Spleen (tissue), 11 donors: ENCODE measurements at regions not wholly inside any gene's neighbourhood (a gene's known extent, or its start where the extent isn't known, plus 50 kb on each side); places are given as distances from the start of the nearest gene placed in this dataset.

Source experiments
- DNase-seq: peaks from one replicate; pipeline ENCODE4 v3.0.0-alpha.2; 2020
- H3K27ac ChIP-seq, 8 donors: fragments of 200-600 bp; sonication (generic) in 7 of 8; 1 replicate in 4 of 8; 2 replicates in 4 of 8; pipeline versions ENCODE4 v1.5.0 to v1.8.0; 2016 to 2021; ENCODE audit warnings: inconsistent platforms in 4 of 8, mild to moderate bottlenecking in 4 of 8, moderate library complexity in 1 of 8
- H3K27me3 ChIP-seq, 7 donors: fragments of 200-600 bp; sonication (generic) in 6 of 7; replicated peaks in 1 of 7; 1 replicate in 4 of 7; 2 replicates in 3 of 7; pipeline versions ENCODE4 v1.5.0 to v1.8.0; 2016 to 2021; ENCODE audit warnings: inconsistent platforms in 3 of 7, mild to moderate bottlenecking in 1 of 7
- H3K36me3 ChIP-seq, 6 donors: fragments of 200-600 bp; sonication (generic) in 5 of 6; 1 replicate in 4 of 6; 2 replicates in 2 of 6; pipeline versions ENCODE4 v1.5.0 to v1.8.0; 2016 to 2021; ENCODE audit warnings: inconsistent platforms in 2 of 6
- H3K4me1 ChIP-seq, 6 donors: fragments of 200-600 bp; sonication (generic) in 5 of 6; 1 replicate in 3 of 6; 2 replicates in 3 of 6; pipeline versions ENCODE4 v1.5.0 to v1.8.0; 2016 to 2021; ENCODE audit warnings: inconsistent platforms in 3 of 6
- H3K4me3 ChIP-seq, 8 donors: fragments of 200-600 bp; sonication (generic) in 7 of 8; 1 replicate in 4 of 8; 2 replicates in 4 of 8; pipeline versions ENCODE4 v1.5.0 to v1.8.0; 2016 to 2021; ENCODE audit warnings: inconsistent platforms in 4 of 8, mild to moderate bottlenecking in 4 of 8, moderate library complexity in 2 of 8
- H3K9me3 ChIP-seq, 8 donors: fragments of 200-600 bp; sonication (generic) in 7 of 8; 1 replicate in 4 of 8; 2 replicates in 4 of 8; pipeline versions ENCODE4 v1.5.0 to v1.8.0; 2016 to 2021; ENCODE audit warnings: inconsistent platforms in 4 of 8
- CTCF ChIP-seq, 11 experiments: fragments of 200-600 bp in 7 of 11; fragments of 450-650 bp in 4 of 11; sonication (generic) in 4 of 11; IDR thresholded peaks in 8 of 11; conservative IDR thresholded peaks in 3 of 11; 1 replicate in 7 of 11; 2 replicates in 4 of 11; pipeline versions ENCODE4 v1.4.0 to v1.8.0; 2016 to 2021; ENCODE audit warnings: antibody characterized with exemption in 11 of 11, inconsistent platforms in 4 of 11, mild to moderate bottlenecking in 1 of 11
- POLR2A ChIP-seq, 3 donors: fragments of 450-650 bp; IDR thresholded peaks; one replicate each; pipeline ENCODE4 v1.5.1; 2017; ENCODE audit warnings: antibody characterized with exemption in 3 of 3, mild to moderate bottlenecking in 1 of 3
- POLR2AphosphoS5 ChIP-seq, 3 donors: sonication (generic); formaldehyde crosslinking; IDR thresholded peaks; one replicate each; pipeline ENCODE4 v1.5.1; 2017; ENCODE audit warnings: antibody characterized with exemption in 3 of 3
- whole genome bisulfite sequencing, 5 donors: extraction: QIAGEN DNeasy Blood & Tissue Kit in 3 of 5; methylation state at CpG; one replicate each; pipeline versions ENCODE4 v1.1.5 to v1.1.7; 2013 to 2018; 5-methylcytosine and 5-hydroxymethylcytosine counted together
- intact Hi-C: fragments of 100-400 bp; cut with DNase I; formaldehyde crosslinking; loops from one replicate; pipeline ENCODE4 v1.15.0; 2023; ENCODE audit warnings: low total_unique reads
- donor health status: healthy with polysubstance abuse.
- donor health status: DM: no; HTN: no; CAD: no; lungs with moderate emphysema.
- donor health status: DM: no; HTN: no; CAD: no.
- donor health status: Bipolar disorder and iron deficiency.
- donor health status: healthy.
- donor health status: DM: no; HTN: no; CAD: no.
- donor health status: DM: yes; HTN: yes; CAD: no.

DNA sequence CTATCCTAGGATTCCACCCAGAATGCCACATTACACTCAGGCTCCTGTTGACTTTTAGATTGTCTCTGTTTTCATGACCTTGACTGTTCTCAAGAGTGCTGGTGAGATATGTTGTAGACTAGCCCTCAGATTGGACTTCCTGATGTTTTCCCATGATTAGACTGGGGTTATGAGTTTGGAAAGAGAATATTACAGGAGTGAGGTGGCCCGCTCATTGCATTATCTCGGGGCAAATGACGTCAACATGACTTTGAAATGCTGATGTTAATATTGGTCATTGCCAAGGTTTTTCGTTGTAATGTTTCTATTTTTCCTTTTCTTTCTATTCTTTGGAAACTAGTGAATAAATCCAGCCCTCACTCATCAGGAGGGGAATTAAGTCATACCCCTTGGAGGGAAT, 355.7 kb upstream of the MON1B start:
- Histone ChIP-seq H3K27ac (no peak overlapping the region), H3K4me1 (no peaks in the 10 kb centered on the region), H3K9me3 (peaks cover 0 to 41% (median 14%) of the 10 kb centered on the region in 8 donors), H3K27me3 (no peaks in the 10 kb centered on the region), H3K36me3 (no peaks in the 10 kb centered on the region), H3K4me3 (no peak overlapping the region)
- TF ChIP-seq POLR2AphosphoS5 (IDR thresholded peaks at IDR 0.05) (no peak), POLR2A (IDR thresholded peaks at IDR 0.05) (no peak), CTCF (IDR thresholded peaks at IDR 0.05 in 8 of 11, conservative IDR thresholded peaks at IDR 0.05 in 3 of 11) (no peak)
- DNase-seq = no peak
- WGBS, 5 donors = 68 to 84% (median 78%) methylated on average over 4 of the region's 4 CpGs
- intact Hi-C loops = loop anchor here (10.0 kb wide), 1 partner anchor 59 kb away; no protein-coding TSS in a partner anchor

DNA sequence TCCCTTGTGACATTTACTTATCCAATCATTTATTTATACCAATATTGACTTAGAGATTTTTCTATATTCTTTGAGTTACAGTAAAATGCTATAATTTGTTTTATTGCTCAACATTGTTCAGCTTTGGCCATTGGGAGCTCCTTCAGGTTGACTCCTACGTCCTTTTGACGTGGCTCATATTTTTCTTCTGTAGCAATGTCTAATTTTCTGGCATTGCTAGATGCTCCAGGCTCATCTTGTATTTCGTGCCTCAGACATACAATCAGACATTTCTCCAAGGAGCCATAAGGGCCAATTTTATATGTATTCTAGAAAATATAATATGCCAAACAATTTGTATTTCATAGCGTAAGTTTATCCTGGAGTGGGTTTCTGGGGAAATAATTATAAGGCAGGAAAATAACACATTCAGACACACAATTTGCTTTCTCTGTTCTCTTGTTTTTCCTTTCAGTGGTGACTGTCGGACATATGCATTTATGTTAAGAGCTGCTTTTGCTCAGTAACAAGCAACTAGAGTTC, 355.1 kb upstream of the MON1B start:
- intact Hi-C loops = loop anchor here (10.0 kb wide), 1 partner anchor 59 kb away; no protein-coding TSS in a partner anchor
- H3K9me3 ChIP-seq = peaks cover 0 to 41% (median 14%) of the 10 kb centered on the region in 8 donors
- no peak overlapping the region for H3K27ac ChIP-seq
- no peaks in the 10 kb centered on the region for H3K36me3 ChIP-seq
- WGBS, 5 donors = 83 to 90% (median 88%) methylated on average over 5 of the region's 5 CpGs
- DNase-seq = no peak
- H3K27me3 ChIP-seq = no peaks in the 10 kb centered on the region
- H3K4me3 ChIP-seq = no peak overlapping the region
- H3K4me1 ChIP-seq = no peaks in the 10 kb centered on the region
- TF ChIP-seq POLR2AphosphoS5 (IDR thresholded peaks at IDR 0.05) = no peak
- TF ChIP-seq CTCF (IDR thresholded peaks at IDR 0.05 in 8 of 11, conservative IDR thresholded peaks at IDR 0.05 in 3 of 11) = no peak
- no peak for TF ChIP-seq POLR2A (IDR thresholded peaks at IDR 0.05)

DNA sequence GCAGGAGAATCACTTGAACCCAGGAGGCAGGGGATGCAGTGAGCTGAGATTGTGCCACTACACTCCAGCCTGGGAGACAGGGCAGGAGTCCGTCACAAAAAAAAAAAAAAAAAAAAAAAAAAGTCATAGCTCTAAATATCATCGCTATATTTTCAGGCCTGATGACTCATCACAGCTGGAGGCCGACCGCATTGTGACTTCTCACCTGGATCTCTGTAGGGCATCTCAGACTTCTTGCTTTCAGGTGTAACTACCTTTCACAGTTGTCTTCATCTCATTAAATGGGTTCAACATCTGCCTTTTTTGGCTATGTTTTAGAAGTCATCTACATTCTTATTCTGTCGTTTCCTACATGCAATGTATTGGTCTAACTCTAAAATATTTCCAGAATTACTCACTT, 353.1 kb upstream of the MON1B start:
- WGBS, 5 donors = 71 to 91% (median 82%) methylated on average over 4 to 5 of the region's 5 CpGs
- Histone ChIP-seq H3K27ac (no peak overlapping the region), H3K4me1 (no peaks in the 10 kb centered on the region), H3K27me3 (no peaks in the 10 kb centered on the region), H3K36me3 (no peaks in the 10 kb centered on the region), H3K9me3 (peaks cover 0 to 34% (median 7%) of the 10 kb centered on the region in 8 donors), H3K4me3 (no peak overlapping the region)
- intact Hi-C loops = loop anchor here (10.0 kb wide), 1 partner anchor 57 kb away; no protein-coding TSS in a partner anchor
- no peak for TF ChIP-seq POLR2AphosphoS5 (IDR thresholded peaks at IDR 0.05)
- no peak for TF ChIP-seq POLR2A (IDR thresholded peaks at IDR 0.05)
- TF ChIP-seq CTCF (IDR thresholded peaks at IDR 0.05 in 8 of 11, conservative IDR thresholded peaks at IDR 0.05 in 3 of 11) = no peak
- DNase-seq = no peak

- TF ChIP-seq POLR2A (IDR thresholded peaks at IDR 0.05) (no peak), POLR2AphosphoS5 (IDR thresholded peaks at IDR 0.05) (no peak), CTCF (IDR thresholded peaks at IDR 0.05 in 8 of 11, conservative IDR thresholded peaks at IDR 0.05 in 3 of 11) (no peak)
- WGBS, 5 donors = 85 to 91% (median 86%) methylated on average over 5 of the region's 5 CpGs
- Histone ChIP-seq H3K36me3 (no peaks in the 10 kb centered on the region), H3K27me3 (no peaks in the 10 kb centered on the region), H3K4me3 (no peak overlapping the region), H3K9me3 (peaks cover 0 to 23% (median 15%) of the 10 kb centered on the region in 8 donors), H3K4me1 (no peaks in the 10 kb centered on the region), H3K27ac (no peak overlapping the region)
- intact Hi-C loops = no loop called here
- DNase-seq = no peak
These were observed 336.8 kb upstream of the MON1B start for GRCh38 chr16:76854234-76854633.
